ES-I3 (cell line): ENCODE measurements at regions not wholly inside any gene's neighbourhood (a gene's known extent, or its start where the extent isn't known, plus 50 kb on each side); places are given as distances from the start of the nearest gene placed in this dataset.

ENCODE experiments used
- H3K36me3 ChIP-seq: 2 replicates; pipeline ENCODE4 v1.6.1; 2013; ENCODE audit warnings: mild to moderate bottlenecking, low read length, control low read depth, moderate library complexity; ENCODE audit not compliant: insufficient read depth
- H3K4me1 ChIP-seq: 2 replicates; pipeline ENCODE4 v1.6.1; 2013; ENCODE audit warnings: mild to moderate bottlenecking, control low read depth, low read length; ENCODE audit not compliant: insufficient read depth
- H3K9ac ChIP-seq: 2 replicates; pipeline ENCODE4 v1.6.1; 2013; ENCODE audit warnings: low read depth, mild to moderate bottlenecking, low read length, moderate library complexity
- H3K9me3 ChIP-seq: 2 replicates; pipeline ENCODE4 v1.6.1; 2013; ENCODE audit warnings: mild to moderate bottlenecking, low read length, moderate library complexity; ENCODE audit not compliant: control insufficient read depth, insufficient read depth

- no peak overlapping the region for H3K9ac ChIP-seq
- no peaks in the 10 kb centered on the region; the same call in 1 of the 2 replicates for H3K4me1 ChIP-seq
- no peaks in the 10 kb centered on the region for H3K9me3 ChIP-seq
- no peaks in the 10 kb centered on the region for H3K36me3 ChIP-seq
Measured at GRCh38 chr20:41888434-41888833, 270.3 kb upstream of the CHD6 start.

- Histone ChIP-seq H3K9ac (no peak overlapping the region), H3K36me3 (no peaks in the 10 kb centered on the region), H3K9me3 (no peaks in the 10 kb centered on the region), H3K4me1 (no peaks in the 10 kb centered on the region; the same call in 1 of the 2 replicates)
Measured at GRCh38 chr20:41887500-41887899, 269.3 kb upstream of the CHD6 start.

- no peaks in the 10 kb centered on the region for H3K9me3 ChIP-seq
Measured at GRCh38 chr20:41881466-41882046, 263.4 kb upstream of the CHD6 start.

GRCh38 chr20:41879123-41879522 lies 260.9 kb upstream of the CHD6 start:
- Histone ChIP-seq H3K9me3 (no peaks in the 10 kb centered on the region), H3K36me3 (no peaks in the 10 kb centered on the region), H3K9ac (no peak overlapping the region), H3K4me1 (no peaks in the 10 kb centered on the region)

More at GRCh38 chr20:41881466-41882046, 263.4 kb upstream of the CHD6 start:
- Histone ChIP-seq H3K9ac (no peak overlapping the region), H3K36me3 (no peaks in the 10 kb centered on the region), H3K4me1 (no peaks in the 10 kb centered on the region)

- Histone ChIP-seq H3K9me3 (no peaks in the 10 kb centered on the region), H3K36me3 (no peaks in the 10 kb centered on the region), H3K9ac (no peak overlapping the region), H3K4me1 (no peaks in the 10 kb centered on the region)
Measured at GRCh38 chr20:41877911-41878310, 259.7 kb upstream of the CHD6 start.

GRCh38 chr20:41874658-41875057 lies 256.5 kb upstream of the CHD6 start:
- Histone ChIP-seq H3K36me3 (no peaks in the 10 kb centered on the region), H3K9ac (no peak overlapping the region), H3K9me3 (no peaks in the 10 kb centered on the region), H3K4me1 (no peaks in the 10 kb centered on the region)

- Histone ChIP-seq H3K4me1 (no peaks in the 10 kb centered on the region), H3K36me3 (no peaks in the 10 kb centered on the region)
Measured at GRCh38 chr20:41872930-41873329, 254.8 kb upstream of the CHD6 start.

GRCh38 chr20:41870869-41871462 lies 252.8 kb upstream of the CHD6 start:
- no peaks in the 10 kb centered on the region for H3K4me1 ChIP-seq
- H3K9ac ChIP-seq: no peak overlapping the region
- H3K9me3 ChIP-seq: no peaks in the 10 kb centered on the region
- H3K36me3 ChIP-seq: no peaks in the 10 kb centered on the region

More at GRCh38 chr20:41872930-41873329, 254.8 kb upstream of the CHD6 start:
- Histone ChIP-seq H3K9me3 (no peaks in the 10 kb centered on the region), H3K9ac (no peak overlapping the region)

- no peaks in the 10 kb centered on the region for H3K9me3 ChIP-seq
- no peaks in the 10 kb centered on the region for H3K4me1 ChIP-seq
- H3K9ac ChIP-seq: no peak overlapping the region
- no peaks in the 10 kb centered on the region for H3K36me3 ChIP-seq
Measured at GRCh38 chr20:41869261-41869660, 251.1 kb upstream of the CHD6 start.

- Histone ChIP-seq H3K9ac (no peak overlapping the region), H3K4me1 (peaks cover 5% of the 10 kb centered on the region; the same call in 1 of the 2 replicates), H3K9me3 (no peaks in the 10 kb centered on the region), H3K36me3 (no peaks in the 10 kb centered on the region)
Measured at GRCh38 chr20:41865938-41866337, 247.8 kb upstream of the CHD6 start.

- Histone ChIP-seq H3K36me3 (no peaks in the 10 kb centered on the region), H3K9ac (no peak overlapping the region), H3K9me3 (no peaks in the 10 kb centered on the region; the same call in 1 of the 2 replicates), H3K4me1 (peaks cover 5% of the 10 kb centered on the region; the same call in 1 of the 2 replicates)
Measured at GRCh38 chr20:41862476-41862875, 244.3 kb upstream of the CHD6 start.

- Histone ChIP-seq H3K9ac (no peak overlapping the region), H3K9me3 (no peaks in the 10 kb centered on the region; the same call in 1 of the 2 replicates), H3K36me3 (no peaks in the 10 kb centered on the region), H3K4me1 (peaks cover 5% of the 10 kb centered on the region; the same call in 1 of the 2 replicates)
Measured at GRCh38 chr20:41861772-41862422, 243.7 kb upstream of the CHD6 start.

GRCh38 chr20:41854765-41855164 lies 236.6 kb upstream of the CHD6 start:
- no peaks in the 10 kb centered on the region; the same call in 1 of the 2 replicates for H3K9me3 ChIP-seq
- H3K9ac ChIP-seq: no peak overlapping the region
- no peaks in the 10 kb centered on the region for H3K4me1 ChIP-seq
- H3K36me3 ChIP-seq: no peaks in the 10 kb centered on the region

- no peaks in the 10 kb centered on the region for H3K4me1 ChIP-seq
- H3K9me3 ChIP-seq: no peaks in the 10 kb centered on the region; the same call in 1 of the 2 replicates
- H3K9ac ChIP-seq: no peak overlapping the region
- no peaks in the 10 kb centered on the region for H3K36me3 ChIP-seq
Measured at GRCh38 chr20:41853806-41854205, 235.6 kb upstream of the CHD6 start.

- no peaks in the 10 kb centered on the region for H3K36me3 ChIP-seq
- H3K4me1 ChIP-seq: no peaks in the 10 kb centered on the region
- no peaks in the 10 kb centered on the region for H3K9me3 ChIP-seq
- no peak overlapping the region for H3K9ac ChIP-seq
Measured at GRCh38 chr20:41848180-41848579, 230.0 kb upstream of the CHD6 start.
